Caco-2 (cell line): ENCODE measurements at regions not wholly inside any gene's neighbourhood (a gene's known extent, or its start where the extent isn't known, plus 50 kb on each side); places are given as distances from the start of the nearest gene placed in this dataset.

Source experiments
- BruUV-seq: library from RNA; stranded (reverse); fragments of 400-500 nt; replicated peaks from 2 replicates; lab custom pipeline; 2021; lab: Mats Ljungman, UMichigan
- CTCF ChIA-PET: fragments of 300-600 bp; sonication (Branson Sonifier 250); formaldehyde crosslinking; loops from one replicate; lab custom pipeline; 2022; ENCODE audit warnings: antibody characterized with exemption; lab: Charles Lee
- POLR2A ChIA-PET: fragments of 300-600 bp; sonication (Branson Sonifier 250); formaldehyde crosslinking; loops from one replicate; lab custom pipeline; 2022; ENCODE audit warnings: antibody characterized with exemption; lab: Charles Lee
- DNase-seq, 2 experiments: peaks; one replicate each; pipeline versions ENCODE4 v3.0.0 to v3.0.0-alpha.2; 2020 to 2022
- H3K27me3 ChIP-seq: replicated peaks from 2 replicates; pipeline ENCODE4 v1.6.0; 2011; ENCODE audit warnings: low read length; ENCODE audit not compliant: control insufficient read depth, insufficient read depth
- H3K36me3 ChIP-seq: 2 replicates; pipeline ENCODE4 v1.5.1; 2011; ENCODE audit warnings: low read length; ENCODE audit not compliant: control insufficient read depth, insufficient read depth
- H3K4me1 ChIP-seq: fragments of 250-450 bp; sonication (Bioruptor Pico); 2 replicates; pipeline ENCODE4 v1.5.1; 2020; ENCODE audit warnings: mild to moderate bottlenecking
- H3K4me3 ChIP-seq: 2 replicates; pipeline ENCODE4 v1.5.1; 2011; ENCODE audit warnings: low read depth, mild to moderate bottlenecking, control low read depth, low read length
- H3K9me3 ChIP-seq: fragments of 250-450 bp; sonication (Bioruptor Pico); 2 replicates; pipeline ENCODE4 v1.5.1; 2020; ENCODE audit warnings: mild to moderate bottlenecking, moderate library complexity
- H3K27ac Mint-ChIP-seq: one replicate; pipeline ENCODE4 v1.8.0; 2022; ENCODE audit warnings: mixed read lengths; ENCODE audit not compliant: unreplicated experiment
- H3K27me3 Mint-ChIP-seq: one replicate; pipeline ENCODE4 v1.8.0; 2022; ENCODE audit warnings: mixed read lengths; ENCODE audit not compliant: insufficient read depth, unreplicated experiment
- H3K36me3 Mint-ChIP-seq: one replicate; pipeline ENCODE4 v1.8.0; 2022; ENCODE audit warnings: mild to moderate bottlenecking, mixed read lengths; ENCODE audit not compliant: insufficient read depth, unreplicated experiment
- H3K4me1 Mint-ChIP-seq: one replicate; pipeline ENCODE4 v1.8.0; 2022; ENCODE audit warnings: low read depth, mixed read lengths; ENCODE audit not compliant: unreplicated experiment
- H3K4me3 Mint-ChIP-seq: one replicate; pipeline ENCODE4 v1.8.0; 2022; ENCODE audit warnings: mild to moderate bottlenecking, moderate library complexity, mixed read lengths; ENCODE audit not compliant: unreplicated experiment
- H3K9me3 Mint-ChIP-seq: one replicate; pipeline ENCODE4 v1.8.0; 2022; ENCODE audit warnings: mixed read lengths; ENCODE audit not compliant: unreplicated experiment
- intact Hi-C: fragments of 100-400 bp; cut with micrococcal nuclease; formaldehyde crosslinking; loops from one replicate; pipeline ENCODE4 v1.10.0; 2022; ENCODE audit not compliant: unreplicated experiment
- TF ChIP-seq, protein P1 (sequence below), 2 experiments: fragments of 200-600 bp in 1 of 2; IDR thresholded peaks; 1 replicate in 1 of 2; 2 replicates in 1 of 2; pipeline versions ENCODE4 v1.5.1 to v1.8.0; 2011 to 2022; ENCODE audit warnings: antibody characterized with exemption in 1 of 2, control low read depth in 1 of 2, inconsistent platforms in 1 of 2, low read depth in 1 of 2, low read length in 1 of 2, mild to moderate bottlenecking in 1 of 2, moderate library complexity in 1 of 2; ENCODE audit not compliant: insufficient read depth in 1 of 2, severe bottlenecking in 1 of 2, unreplicated experiment in 1 of 2

DNA sequence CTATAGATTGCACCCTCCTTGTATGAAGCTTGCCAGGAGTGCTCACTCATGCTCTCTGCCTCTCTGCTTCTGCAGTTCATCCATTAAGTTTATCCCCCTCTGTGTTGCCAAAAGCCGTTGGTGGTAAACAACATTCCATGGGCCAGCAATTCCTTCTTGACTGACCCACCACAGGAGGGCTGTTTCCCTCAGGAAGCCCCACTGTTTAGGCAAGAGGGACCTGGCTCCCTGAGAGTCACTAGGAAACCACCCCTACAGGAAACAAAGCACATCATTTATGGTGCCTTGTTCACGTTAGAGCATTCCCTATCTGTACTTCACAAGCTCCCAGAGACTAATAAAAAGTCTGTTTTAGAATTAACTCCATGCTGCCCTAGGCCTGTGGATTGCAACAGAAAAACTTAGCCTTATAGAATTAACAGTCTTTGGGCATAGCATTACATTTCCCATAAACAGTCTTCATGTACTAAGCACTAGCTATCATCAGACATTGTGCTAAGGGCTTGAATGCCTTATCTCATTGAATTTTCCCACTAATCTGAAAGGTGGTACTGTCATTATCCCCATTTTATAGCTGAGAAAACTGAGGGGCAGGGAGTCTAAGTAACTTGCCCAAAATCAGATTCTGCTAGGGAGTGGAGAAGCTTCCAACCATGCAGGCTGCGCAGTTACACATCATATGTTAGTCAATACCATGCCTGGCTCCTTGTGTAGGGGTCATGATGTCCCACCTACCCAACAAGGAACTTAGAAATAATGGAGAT lies 149.9 kb downstream of the SHQ1 start:
- Histone ChIP-seq H3K9me3 (no peaks in the 10 kb centered on the region), H3K36me3 (no peaks in the 10 kb centered on the region), H3K4me3 (no peak overlapping the region), H3K27me3 (no peaks in the 10 kb centered on the region), H3K4me1 (no peaks in the 10 kb centered on the region)
- no peak for DNase-seq
- Mint-ChIP-seq H3K4me1 (no peaks in the 10 kb centered on the region), H3K36me3 (no peaks in the 10 kb centered on the region), H3K9me3 (no peaks in the 10 kb centered on the region), H3K4me3 (no peak overlapping the region), H3K27me3 (no peaks in the 10 kb centered on the region), H3K27ac (no peak overlapping the region)
- TF ChIP-seq, protein P1, sequence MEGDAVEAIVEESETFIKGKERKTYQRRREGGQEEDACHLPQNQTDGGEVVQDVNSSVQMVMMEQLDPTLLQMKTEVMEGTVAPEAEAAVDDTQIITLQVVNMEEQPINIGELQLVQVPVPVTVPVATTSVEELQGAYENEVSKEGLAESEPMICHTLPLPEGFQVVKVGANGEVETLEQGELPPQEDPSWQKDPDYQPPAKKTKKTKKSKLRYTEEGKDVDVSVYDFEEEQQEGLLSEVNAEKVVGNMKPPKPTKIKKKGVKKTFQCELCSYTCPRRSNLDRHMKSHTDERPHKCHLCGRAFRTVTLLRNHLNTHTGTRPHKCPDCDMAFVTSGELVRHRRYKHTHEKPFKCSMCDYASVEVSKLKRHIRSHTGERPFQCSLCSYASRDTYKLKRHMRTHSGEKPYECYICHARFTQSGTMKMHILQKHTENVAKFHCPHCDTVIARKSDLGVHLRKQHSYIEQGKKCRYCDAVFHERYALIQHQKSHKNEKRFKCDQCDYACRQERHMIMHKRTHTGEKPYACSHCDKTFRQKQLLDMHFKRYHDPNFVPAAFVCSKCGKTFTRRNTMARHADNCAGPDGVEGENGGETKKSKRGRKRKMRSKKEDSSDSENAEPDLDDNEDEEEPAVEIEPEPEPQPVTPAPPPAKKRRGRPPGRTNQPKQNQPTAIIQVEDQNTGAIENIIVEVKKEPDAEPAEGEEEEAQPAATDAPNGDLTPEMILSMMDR (IDR thresholded peaks at IDR 0.05; ENCODE audit: insufficient read depth in 1 of 2, low read depth in 1 of 2, low read length in 1 of 2, severe bottlenecking in 1 of 2, unreplicated experiment in 1 of 2) = no peak
- intact Hi-C loops = no loop called here
- ChIA-PET POLR2A (no interaction called here), CTCF (no interaction called here)
- BruUV-seq = no TSS peak

DNA sequence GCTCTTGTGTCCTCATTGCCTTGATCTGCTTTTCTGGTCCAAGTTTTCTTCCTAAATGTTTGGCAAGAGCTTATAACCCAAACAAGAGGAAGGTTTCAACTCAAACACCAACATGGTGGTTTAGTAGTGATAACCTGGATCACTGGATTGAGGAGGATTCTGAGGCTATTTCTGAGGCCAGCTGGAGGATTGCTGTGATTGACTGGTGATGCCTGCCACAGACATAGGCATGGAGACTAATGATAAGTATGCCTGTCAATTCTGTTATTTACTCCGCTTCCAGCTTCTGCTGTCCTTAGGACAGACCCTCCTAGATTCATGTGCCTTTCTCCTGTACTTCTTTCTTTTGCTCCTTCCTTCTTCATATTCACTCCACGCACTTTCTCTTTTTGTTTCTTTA lies 150.5 kb downstream of the SHQ1 start:
- no peaks in the 10 kb centered on the region for H3K27me3 Mint-ChIP-seq
- no peaks in the 10 kb centered on the region for H3K4me1 Mint-ChIP-seq
- CTCF ChIA-PET = no interaction called here
- Histone ChIP-seq H3K9me3 (no peaks in the 10 kb centered on the region), H3K4me1 (no peaks in the 10 kb centered on the region), H3K27me3 (no peaks in the 10 kb centered on the region), H3K36me3 (no peaks in the 10 kb centered on the region), H3K4me3 (no peak overlapping the region)
- TF ChIP-seq, protein P1 (IDR thresholded peaks at IDR 0.05; ENCODE audit: insufficient read depth in 1 of 2, low read depth in 1 of 2, low read length in 1 of 2, severe bottlenecking in 1 of 2, unreplicated experiment in 1 of 2) = no peak
- intact Hi-C loops = no loop called here
- no peak for DNase-seq
- no peaks in the 10 kb centered on the region for H3K9me3 Mint-ChIP-seq
- no peak overlapping the region for H3K4me3 Mint-ChIP-seq
- POLR2A ChIA-PET = no interaction called here
- no peak overlapping the region for H3K27ac Mint-ChIP-seq
- H3K36me3 Mint-ChIP-seq = no peaks in the 10 kb centered on the region
- BruUV-seq = no TSS peak

DNA sequence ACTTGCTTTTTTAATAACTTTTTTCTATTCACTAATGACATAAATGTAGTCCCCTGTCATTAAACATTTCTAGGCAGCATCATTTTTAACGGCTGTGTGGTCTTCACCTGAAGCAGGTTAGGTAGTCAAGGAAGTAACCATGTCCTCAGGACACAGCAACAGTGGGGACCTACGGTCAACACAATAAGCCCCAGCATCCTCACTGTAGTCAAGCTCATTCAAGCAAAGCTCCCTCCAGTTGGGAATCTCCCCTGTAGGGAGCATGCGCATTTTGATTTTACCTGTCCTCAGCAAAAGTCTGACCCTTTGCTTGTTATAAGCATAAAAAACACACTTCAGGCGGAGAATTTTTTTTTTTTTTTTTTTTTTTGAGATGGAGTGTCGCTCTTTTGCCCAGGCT lies 151.4 kb downstream of the SHQ1 start:
- Histone ChIP-seq H3K9me3 (no peaks in the 10 kb centered on the region), H3K27me3 (no peaks in the 10 kb centered on the region), H3K4me3 (no peak overlapping the region), H3K4me1 (no peaks in the 10 kb centered on the region), H3K36me3 (no peaks in the 10 kb centered on the region)
- no peak overlapping the region for H3K27ac Mint-ChIP-seq
- ChIA-PET POLR2A (no interaction called here), CTCF (no interaction called here)
- no peak overlapping the region for H3K4me3 Mint-ChIP-seq
- intact Hi-C loops = no loop called here
- BruUV-seq = no TSS peak
- DNase-seq = no peak
- no peaks in the 10 kb centered on the region for H3K36me3 Mint-ChIP-seq
- H3K4me1 Mint-ChIP-seq = no peaks in the 10 kb centered on the region
- H3K9me3 Mint-ChIP-seq = no peaks in the 10 kb centered on the region
- TF ChIP-seq, protein P1 (IDR thresholded peaks at IDR 0.05; ENCODE audit: insufficient read depth in 1 of 2, low read depth in 1 of 2, low read length in 1 of 2, severe bottlenecking in 1 of 2, unreplicated experiment in 1 of 2) = no peak
- no peaks in the 10 kb centered on the region for H3K27me3 Mint-ChIP-seq
